ENCODE measurements at regions not wholly inside any gene's neighbourhood (a gene's known extent, or its start where the extent isn't known, plus 50 kb on each side); places are given as distances from the start of the nearest gene placed in this dataset.

DNA sequence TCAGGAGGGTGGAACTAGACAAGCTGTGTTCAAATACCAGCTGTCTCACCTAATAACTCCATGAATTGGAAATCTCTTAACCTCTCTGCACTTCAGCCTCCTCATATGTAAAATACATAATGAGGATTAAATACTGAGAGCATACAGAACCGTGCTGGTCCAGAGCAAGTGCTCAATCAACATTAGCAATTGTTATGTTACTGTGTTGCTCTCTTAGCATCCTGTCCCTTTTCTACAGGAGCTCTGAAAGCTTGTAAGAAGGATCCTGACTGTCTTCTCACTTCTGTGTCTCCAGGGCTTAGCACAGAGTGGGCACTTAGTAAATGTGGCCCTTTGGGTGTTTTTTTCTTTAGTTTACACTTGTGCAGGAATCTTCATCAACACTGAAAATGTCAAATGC lies 1456.1 kb upstream of the IGFBP7 start:
- Mint-ChIP-seq H3K27me3 (ENCODE audit: low read depth in 3 of 3) (no peaks in the 10 kb centered on the region), H3K4me1 (no peaks in the 10 kb centered on the region), H3K36me3 (no peaks in the 10 kb centered on the region), H3K4me3 (no peak overlapping the region), H3K9me3 (peaks cover 3 to 33% (median 18%) of the 10 kb centered on the region in 6 donors), H3K27ac (no peak overlapping the region)
- no peak for DNase-seq

DNA sequence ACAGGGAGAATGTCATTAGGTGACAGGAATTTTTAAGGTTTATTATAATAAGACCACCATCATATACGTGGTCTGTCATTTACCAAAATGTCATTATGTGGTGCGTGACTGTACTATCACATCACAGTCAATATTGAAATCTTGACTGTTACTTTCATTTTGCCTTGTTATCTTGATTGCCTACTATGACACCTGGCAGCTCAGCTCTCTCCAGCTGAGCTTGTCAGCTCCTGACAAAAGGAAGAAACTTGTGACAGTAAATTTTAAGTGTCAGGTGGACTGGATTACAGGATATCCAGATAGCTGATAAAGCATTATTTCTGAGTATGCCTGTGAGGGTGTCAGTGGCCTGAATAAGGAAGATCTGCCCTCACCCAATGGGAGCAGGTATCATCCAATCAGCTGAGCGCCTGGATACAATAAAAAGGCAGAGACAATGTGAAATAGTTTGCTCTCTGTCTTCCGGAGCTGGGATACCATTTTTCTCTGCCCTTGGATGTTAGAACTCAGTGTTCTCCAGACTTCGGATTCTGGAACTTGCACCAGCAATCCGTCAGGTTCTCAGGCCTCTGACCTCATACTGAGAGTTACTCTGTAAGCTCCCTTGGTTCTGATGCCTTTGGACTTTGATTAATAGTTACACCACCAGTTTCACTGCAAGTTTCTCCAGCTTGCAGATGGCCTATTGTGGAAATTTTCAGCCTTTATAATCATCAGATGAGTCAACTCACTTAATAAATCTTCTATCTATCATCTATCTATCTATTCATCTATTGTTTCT lies 1454.7 kb upstream of the IGFBP7 start:
- peaks cover 9 to 35% (median 17%) of the 10 kb centered on the region in 6 donors for H3K9me3 Mint-ChIP-seq
- H3K27me3 Mint-ChIP-seq (ENCODE audit: low read depth in 3 of 3): no peaks in the 10 kb centered on the region
- H3K4me3 Mint-ChIP-seq: no peak overlapping the region
- no peaks in the 10 kb centered on the region for H3K36me3 Mint-ChIP-seq
- H3K4me1 Mint-ChIP-seq: no peaks in the 10 kb centered on the region
- H3K27ac Mint-ChIP-seq: no peak overlapping the region
- DNase-seq: no peak

DNA sequence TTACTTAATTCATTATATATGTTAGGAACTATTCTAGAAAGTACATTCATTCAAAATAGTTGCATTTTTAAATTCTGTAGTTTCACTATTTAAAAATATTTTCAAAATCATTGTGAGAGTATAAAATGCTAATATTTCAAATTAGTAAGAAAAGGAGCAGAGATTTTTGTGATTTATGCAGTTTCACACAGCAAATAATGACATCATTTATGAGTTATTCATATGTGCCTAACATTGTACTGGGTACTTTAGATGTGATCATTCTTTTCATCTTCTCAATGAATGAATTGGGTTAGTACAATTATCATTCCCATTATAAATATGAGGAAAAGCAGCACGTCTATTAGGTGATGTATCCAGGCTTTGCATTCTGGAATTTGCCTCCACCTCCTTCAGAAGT lies 1451.0 kb upstream of the IGFBP7 start:
- H3K9me3 Mint-ChIP-seq: peaks cover 8 to 28% (median 14%) of the 10 kb centered on the region in 6 donors
- H3K4me1 Mint-ChIP-seq: no peaks in the 10 kb centered on the region
- DNase-seq: no peak
- no peaks in the 10 kb centered on the region for H3K36me3 Mint-ChIP-seq
- peaks cover 0 to 1% (median 0%) of the 10 kb centered on the region in 3 donors for H3K27me3 Mint-ChIP-seq (ENCODE audit: low read depth in 3 of 3)
- no peak overlapping the region for H3K4me3 Mint-ChIP-seq
- no peak overlapping the region for H3K27ac Mint-ChIP-seq

DNA sequence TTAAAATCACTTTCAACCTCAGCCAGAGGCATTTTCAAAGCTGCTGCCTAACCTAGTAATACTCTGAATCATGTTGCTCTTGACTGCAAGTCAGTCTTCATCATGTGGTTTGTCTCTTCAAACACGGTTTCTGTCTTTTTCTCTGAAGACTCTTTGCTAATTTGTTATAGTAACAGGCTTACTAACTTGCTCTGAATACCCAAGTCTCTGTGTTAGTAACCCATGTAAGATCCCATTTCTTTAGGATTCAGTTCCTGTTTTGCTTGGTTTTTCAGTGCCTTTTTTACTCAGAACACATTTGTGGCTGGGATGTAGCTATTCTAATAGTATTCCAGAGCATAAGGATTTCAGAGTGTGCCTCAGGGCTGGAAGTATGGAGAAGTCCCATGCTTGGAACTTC lies 1450.6 kb upstream of the IGFBP7 start:
- DNase-seq: no peak
- Mint-ChIP-seq H3K4me3 (no peak overlapping the region), H3K36me3 (no peaks in the 10 kb centered on the region), H3K9me3 (peaks cover 10 to 27% (median 13%) of the 10 kb centered on the region in 6 donors), H3K27ac (no peak overlapping the region), H3K4me1 (no peaks in the 10 kb centered on the region), H3K27me3 (ENCODE audit: low read depth in 3 of 3) (peaks cover 0 to 1% (median 0%) of the 10 kb centered on the region in 3 donors)

DNA sequence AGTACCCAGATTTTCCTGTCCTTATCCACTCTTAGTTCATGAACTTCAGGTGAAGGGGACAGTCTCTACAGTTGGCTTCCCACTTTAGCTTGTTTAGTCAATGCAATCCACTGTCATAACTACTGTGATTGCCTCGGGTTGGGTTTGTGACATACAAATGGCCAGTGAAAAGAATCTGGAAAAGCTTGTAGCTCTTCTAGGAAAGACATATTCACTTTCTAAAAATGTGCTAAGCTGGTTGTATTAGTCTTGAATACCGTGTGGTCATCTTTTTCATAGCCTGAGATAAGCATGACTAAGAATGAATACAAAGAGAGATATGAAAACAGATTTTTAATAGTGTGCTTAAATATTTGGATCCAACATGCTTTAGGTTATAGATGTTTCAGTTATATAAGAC lies 1443.5 kb upstream of the IGFBP7 start:
- H3K27me3 Mint-ChIP-seq (ENCODE audit: low read depth in 3 of 3): peaks cover 0 to 1% (median 0%) of the 10 kb centered on the region in 3 donors
- no peak overlapping the region for H3K4me3 Mint-ChIP-seq
- DNase-seq: no peak
- H3K36me3 Mint-ChIP-seq: no peaks in the 10 kb centered on the region
- H3K9me3 Mint-ChIP-seq: peaks cover 2 to 21% (median 9%) of the 10 kb centered on the region in 6 donors
- no peak overlapping the region for H3K27ac Mint-ChIP-seq
- no peaks in the 10 kb centered on the region for H3K4me1 Mint-ChIP-seq

DNA sequence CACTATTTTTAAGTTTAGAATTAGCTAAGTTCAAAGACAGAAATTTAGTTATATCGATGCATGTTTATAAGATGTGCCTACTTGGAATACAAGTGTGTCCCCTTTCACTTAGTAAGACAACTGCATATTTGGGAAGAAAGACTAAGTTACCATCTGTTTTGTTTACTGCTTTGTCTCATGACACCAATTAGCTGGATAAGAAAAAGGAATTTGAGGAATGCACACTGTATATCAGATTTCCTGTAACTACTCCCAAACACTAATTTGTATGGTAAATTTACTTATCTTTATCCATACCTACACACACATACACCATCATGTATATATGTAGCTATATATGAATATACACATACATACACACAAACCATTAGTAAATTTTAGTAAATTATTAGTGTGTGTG lies 1442.8 kb upstream of the IGFBP7 start:
- Mint-ChIP-seq H3K4me1 (no peaks in the 10 kb centered on the region), H3K27me3 (ENCODE audit: low read depth in 3 of 3) (peaks cover 0 to 1% (median 0%) of the 10 kb centered on the region in 3 donors), H3K36me3 (no peaks in the 10 kb centered on the region), H3K4me3 (no peak overlapping the region), H3K9me3 (peaks cover 2 to 25% (median 9%) of the 10 kb centered on the region in 6 donors), H3K27ac (no peak overlapping the region)
- no peak for DNase-seq

DNA sequence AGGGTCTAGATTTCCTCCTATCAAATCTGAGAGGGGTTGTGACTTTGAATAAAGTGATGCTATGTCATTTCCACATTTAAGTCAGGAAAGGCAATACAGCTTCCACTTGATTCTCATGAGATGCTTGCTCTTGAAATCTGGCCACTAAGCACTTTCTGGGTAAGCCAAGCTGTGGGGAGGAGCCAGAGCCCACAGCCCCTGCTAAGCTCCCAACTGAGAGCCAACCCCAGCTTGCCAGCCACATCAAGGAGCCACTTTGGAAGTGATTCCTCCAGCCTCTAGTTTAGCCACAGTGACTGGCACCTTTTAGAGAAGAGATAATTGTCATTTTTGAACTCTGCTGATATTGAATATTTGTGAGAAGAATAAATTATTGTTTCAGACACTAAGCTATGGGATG lies 1441.5 kb upstream of the IGFBP7 start:
- H3K4me1 Mint-ChIP-seq: no peaks in the 10 kb centered on the region
- no peak for DNase-seq
- peaks cover 2 to 23% (median 8%) of the 10 kb centered on the region in 6 donors for H3K9me3 Mint-ChIP-seq
- H3K27me3 Mint-ChIP-seq (ENCODE audit: low read depth in 3 of 3): no peaks in the 10 kb centered on the region
- no peaks in the 10 kb centered on the region for H3K36me3 Mint-ChIP-seq
- no peak overlapping the region for H3K4me3 Mint-ChIP-seq
- H3K27ac Mint-ChIP-seq: no peak overlapping the region

DNA sequence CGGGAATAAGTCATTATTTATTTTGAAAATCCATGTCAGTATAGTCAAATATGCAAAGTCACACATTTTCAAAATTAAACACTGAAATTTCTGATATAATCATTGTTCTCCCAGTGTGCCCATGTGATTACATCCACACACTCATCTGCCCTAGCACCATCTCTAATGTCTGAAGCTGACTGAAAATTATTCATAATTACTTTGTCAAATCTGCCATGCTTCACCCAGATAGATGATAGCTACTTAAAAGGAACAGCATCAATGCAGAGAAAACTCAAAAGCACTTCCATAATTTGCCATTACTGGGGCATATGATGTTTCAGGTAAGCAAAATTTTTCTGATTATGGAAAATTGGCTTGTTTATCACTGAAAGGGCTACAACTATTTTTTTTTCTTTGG lies 1433.3 kb upstream of the IGFBP7 start:
- Mint-ChIP-seq H3K9me3 (peaks cover 0 to 40% (median 21%) of the 10 kb centered on the region in 6 donors), H3K4me3 (no peak overlapping the region), H3K36me3 (no peaks in the 10 kb centered on the region), H3K4me1 (no peaks in the 10 kb centered on the region), H3K27me3 (ENCODE audit: low read depth in 3 of 3) (no peaks in the 10 kb centered on the region), H3K27ac (no peak overlapping the region)
- DNase-seq: no peak

DNA sequence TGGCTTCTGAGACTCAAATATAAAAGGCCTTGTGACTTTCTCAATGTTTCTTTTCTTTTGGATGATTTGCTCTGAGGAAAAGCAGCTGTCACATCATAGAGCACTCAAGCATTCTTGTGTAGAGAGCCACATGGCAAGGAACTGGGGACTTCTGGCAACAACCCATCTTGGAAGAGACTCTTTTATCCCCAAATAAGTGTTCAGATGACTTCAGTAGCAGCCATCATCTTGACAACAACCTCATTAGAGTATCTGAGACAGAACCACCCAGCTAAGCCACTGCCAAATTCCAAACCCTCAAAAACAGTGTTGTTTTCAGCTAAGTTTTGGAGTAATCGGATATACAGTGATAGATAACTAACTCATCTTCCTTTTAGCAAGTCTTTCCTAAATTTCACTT lies 1431.7 kb upstream of the IGFBP7 start:
- H3K36me3 Mint-ChIP-seq: no peaks in the 10 kb centered on the region
- H3K4me3 Mint-ChIP-seq: no peak overlapping the region
- no peaks in the 10 kb centered on the region for H3K27me3 Mint-ChIP-seq (ENCODE audit: low read depth in 3 of 3)
- peaks cover 0 to 43% (median 19%) of the 10 kb centered on the region in 6 donors for H3K9me3 Mint-ChIP-seq
- no peak for DNase-seq
- H3K4me1 Mint-ChIP-seq: no peaks in the 10 kb centered on the region
- H3K27ac Mint-ChIP-seq: no peak overlapping the region

DNA sequence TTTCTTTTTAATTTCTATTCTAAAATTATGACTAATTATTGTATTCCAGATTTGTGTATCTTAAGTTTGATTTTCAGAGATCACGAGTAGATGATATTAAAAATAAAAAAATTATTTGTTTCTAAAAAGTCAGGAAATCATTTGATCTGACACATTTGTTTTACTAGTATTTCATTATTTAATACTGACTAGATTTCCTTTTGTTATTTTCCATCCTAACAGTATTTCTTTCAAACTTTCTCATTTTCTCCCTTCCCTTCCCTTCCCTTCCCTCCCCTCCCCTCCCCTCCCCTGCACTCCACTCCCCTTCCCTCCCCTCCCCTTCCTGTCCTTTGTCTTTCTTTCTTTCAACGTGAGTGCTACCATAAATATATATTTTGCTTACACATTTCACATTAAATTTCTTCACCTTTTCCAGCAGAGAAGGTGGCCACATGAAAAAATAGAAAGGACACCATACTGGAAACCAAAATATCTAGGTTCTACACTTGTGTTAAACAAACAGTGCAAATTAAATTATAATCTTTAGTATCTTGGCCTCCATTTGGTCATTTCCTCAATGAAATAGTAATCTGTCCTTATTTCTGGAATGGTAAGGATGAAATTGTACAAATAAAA lies 1412.7 kb upstream of the IGFBP7 start:
- H3K9me3 Mint-ChIP-seq: peaks cover 4 to 23% (median 7%) of the 10 kb centered on the region in 6 donors
- no peak for DNase-seq
- no peak overlapping the region for H3K4me3 Mint-ChIP-seq
- H3K27me3 Mint-ChIP-seq (ENCODE audit: low read depth in 3 of 3): peaks cover 0 to 2% (median 0%) of the 10 kb centered on the region in 3 donors
- H3K27ac Mint-ChIP-seq: no peak overlapping the region
- no peaks in the 10 kb centered on the region for H3K4me1 Mint-ChIP-seq
- no peaks in the 10 kb centered on the region for H3K36me3 Mint-ChIP-seq

DNA sequence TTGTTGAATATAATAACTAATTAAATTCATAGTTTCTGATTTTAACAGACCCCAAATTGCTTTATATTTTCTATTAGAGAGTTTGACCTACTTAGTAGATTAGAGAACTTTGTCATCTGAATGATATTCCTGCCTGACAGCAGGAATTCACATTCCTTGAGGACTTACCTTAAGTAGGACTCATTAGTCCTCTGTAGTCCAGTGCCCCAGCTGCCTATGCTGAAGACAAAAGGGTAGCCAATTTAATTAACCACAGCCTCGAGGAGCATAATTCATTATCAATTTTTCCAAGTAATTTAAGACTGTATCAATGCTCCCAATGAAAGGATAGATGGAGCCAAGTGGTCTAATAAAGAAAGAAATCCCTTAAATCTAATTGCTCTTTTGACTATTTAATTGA lies 1405.0 kb upstream of the IGFBP7 start:
- DNase-seq: no peak
- no peaks in the 10 kb centered on the region for H3K36me3 Mint-ChIP-seq
- peaks cover 0 to 2% (median 0%) of the 10 kb centered on the region in 3 donors for H3K27me3 Mint-ChIP-seq (ENCODE audit: low read depth in 3 of 3)
- H3K27ac Mint-ChIP-seq: no peak overlapping the region
- no peaks in the 10 kb centered on the region for H3K4me1 Mint-ChIP-seq
- H3K4me3 Mint-ChIP-seq: no peak overlapping the region
- peaks cover 3 to 15% (median 10%) of the 10 kb centered on the region in 6 donors for H3K9me3 Mint-ChIP-seq

DNA sequence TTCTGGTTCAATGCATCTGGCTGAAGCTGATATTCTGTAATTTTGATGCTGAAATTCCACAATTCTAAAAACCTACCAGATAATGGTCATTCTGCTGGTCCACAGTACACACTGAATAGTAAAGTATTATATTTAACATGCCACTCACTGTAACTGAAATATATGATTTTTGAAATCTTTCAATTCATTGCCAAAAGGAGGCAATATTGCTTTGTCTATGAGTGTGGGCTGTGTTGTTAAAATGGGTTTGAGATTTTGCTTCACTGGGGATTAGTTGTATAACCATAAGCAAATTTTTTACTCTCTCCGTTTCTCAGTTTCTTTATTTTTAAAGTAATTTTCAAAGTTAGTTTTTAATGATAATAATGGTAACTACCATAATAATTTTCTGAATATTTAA lies 1404.1 kb upstream of the IGFBP7 start:
- Mint-ChIP-seq H3K4me3 (no peak overlapping the region), H3K4me1 (no peaks in the 10 kb centered on the region), H3K36me3 (no peaks in the 10 kb centered on the region), H3K27me3 (ENCODE audit: low read depth in 3 of 3) (no peaks in the 10 kb centered on the region), H3K27ac (no peak overlapping the region), H3K9me3 (peaks cover 0 to 16% (median 7%) of the 10 kb centered on the region in 6 donors)
- no peak for DNase-seq

DNA sequence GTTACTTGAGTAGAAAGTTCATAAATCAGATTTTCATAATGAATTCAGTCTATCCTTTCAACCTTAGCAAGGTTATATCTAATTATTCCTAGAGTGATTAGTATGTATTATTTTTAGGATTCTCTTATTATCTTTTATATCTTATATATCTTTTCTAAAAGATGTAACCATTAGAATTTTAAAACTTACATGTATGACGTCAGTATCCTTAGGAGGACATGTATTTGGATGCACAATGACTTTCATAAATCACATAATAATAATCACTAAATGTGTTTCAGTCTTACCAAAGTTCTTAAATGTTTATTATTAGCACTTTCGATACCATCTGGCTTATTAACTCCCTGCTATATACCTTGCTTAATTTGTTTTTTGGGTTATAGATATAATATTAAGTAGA lies 1400.5 kb upstream of the IGFBP7 start:
- H3K4me3 Mint-ChIP-seq: no peak overlapping the region
- no peaks in the 10 kb centered on the region for H3K36me3 Mint-ChIP-seq

DNA sequence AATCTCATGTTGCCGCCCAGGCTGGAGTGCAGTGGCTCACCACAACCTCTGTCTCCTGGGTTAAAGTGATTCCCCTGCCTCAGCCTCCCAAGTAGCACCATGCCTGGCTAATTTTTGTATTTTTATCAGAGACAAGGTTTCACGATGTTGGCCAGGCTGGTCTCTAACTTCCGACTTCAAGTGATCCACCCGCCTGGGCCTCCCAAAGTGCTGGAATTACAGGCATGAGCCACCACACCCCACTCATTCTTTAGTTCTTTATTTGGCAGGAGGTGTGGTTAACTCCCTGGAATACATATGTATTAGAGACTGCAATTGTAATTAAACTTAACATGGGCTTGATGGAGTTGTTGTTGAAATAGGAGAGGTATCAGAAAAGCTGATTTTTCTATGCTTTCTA lies 1396.9 kb upstream of the IGFBP7 start:
- Mint-ChIP-seq H3K27ac (no peak overlapping the region), H3K27me3 (ENCODE audit: low read depth in 3 of 3) (no peaks in the 10 kb centered on the region)

More for the DNA sequence above, 1400.5 kb upstream of the IGFBP7 start:
- H3K9me3 Mint-ChIP-seq: peaks cover 0 to 15% (median 4%) of the 10 kb centered on the region in 6 donors
- no peak for DNase-seq
- no peaks in the 10 kb centered on the region for H3K4me1 Mint-ChIP-seq
- H3K27ac Mint-ChIP-seq: no peak overlapping the region
- no peaks in the 10 kb centered on the region for H3K27me3 Mint-ChIP-seq (ENCODE audit: low read depth in 3 of 3)

More for the DNA sequence above, 1396.9 kb upstream of the IGFBP7 start:
- DNase-seq: no peak
- H3K36me3 Mint-ChIP-seq: no peaks in the 10 kb centered on the region
- H3K9me3 Mint-ChIP-seq: peaks cover 3 to 19% (median 4%) of the 10 kb centered on the region in 6 donors
- H3K4me1 Mint-ChIP-seq: no peaks in the 10 kb centered on the region
- H3K4me3 Mint-ChIP-seq: no peak overlapping the region

Measured in immature natural killer cell (primary cell).